ENCODE measurements at regions not wholly inside any gene's neighbourhood (a gene's known extent, or its start where the extent isn't known, plus 50 kb on each side); places are given as distances from the start of the nearest gene placed in this dataset.

GRCh38 chr12:60391051-60391450 is 795.2 kb downstream of the SLC16A7 start:
- TF ChIP-seq CTCF (IDR thresholded peaks at IDR 0.05) = no peak
- TF ChIP-seq, protein P1, sequence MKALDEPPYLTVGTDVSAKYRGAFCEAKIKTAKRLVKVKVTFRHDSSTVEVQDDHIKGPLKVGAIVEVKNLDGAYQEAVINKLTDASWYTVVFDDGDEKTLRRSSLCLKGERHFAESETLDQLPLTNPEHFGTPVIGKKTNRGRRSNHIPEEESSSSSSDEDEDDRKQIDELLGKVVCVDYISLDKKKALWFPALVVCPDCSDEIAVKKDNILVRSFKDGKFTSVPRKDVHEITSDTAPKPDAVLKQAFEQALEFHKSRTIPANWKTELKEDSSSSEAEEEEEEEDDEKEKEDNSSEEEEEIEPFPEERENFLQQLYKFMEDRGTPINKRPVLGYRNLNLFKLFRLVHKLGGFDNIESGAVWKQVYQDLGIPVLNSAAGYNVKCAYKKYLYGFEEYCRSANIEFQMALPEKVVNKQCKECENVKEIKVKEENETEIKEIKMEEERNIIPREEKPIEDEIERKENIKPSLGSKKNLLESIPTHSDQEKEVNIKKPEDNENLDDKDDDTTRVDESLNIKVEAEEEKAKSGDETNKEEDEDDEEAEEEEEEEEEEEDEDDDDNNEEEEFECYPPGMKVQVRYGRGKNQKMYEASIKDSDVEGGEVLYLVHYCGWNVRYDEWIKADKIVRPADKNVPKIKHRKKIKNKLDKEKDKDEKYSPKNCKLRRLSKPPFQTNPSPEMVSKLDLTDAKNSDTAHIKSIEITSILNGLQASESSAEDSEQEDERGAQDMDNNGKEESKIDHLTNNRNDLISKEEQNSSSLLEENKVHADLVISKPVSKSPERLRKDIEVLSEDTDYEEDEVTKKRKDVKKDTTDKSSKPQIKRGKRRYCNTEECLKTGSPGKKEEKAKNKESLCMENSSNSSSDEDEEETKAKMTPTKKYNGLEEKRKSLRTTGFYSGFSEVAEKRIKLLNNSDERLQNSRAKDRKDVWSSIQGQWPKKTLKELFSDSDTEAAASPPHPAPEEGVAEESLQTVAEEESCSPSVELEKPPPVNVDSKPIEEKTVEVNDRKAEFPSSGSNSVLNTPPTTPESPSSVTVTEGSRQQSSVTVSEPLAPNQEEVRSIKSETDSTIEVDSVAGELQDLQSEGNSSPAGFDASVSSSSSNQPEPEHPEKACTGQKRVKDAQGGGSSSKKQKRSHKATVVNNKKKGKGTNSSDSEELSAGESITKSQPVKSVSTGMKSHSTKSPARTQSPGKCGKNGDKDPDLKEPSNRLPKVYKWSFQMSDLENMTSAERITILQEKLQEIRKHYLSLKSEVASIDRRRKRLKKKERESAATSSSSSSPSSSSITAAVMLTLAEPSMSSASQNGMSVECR (CRISPR knock-in tag; IDR thresholded peaks at IDR 0.05; ENCODE audit: borderline replicate concordance) = no peak
- TF ChIP-seq E2F1 (CRISPR knock-in tag; IDR thresholded peaks at IDR 0.05) = no peak
- TF ChIP-seq CREM (CRISPR knock-in tag; IDR thresholded peaks at IDR 0.05) = no peak
- no peak for TF ChIP-seq NFE2L1 (CRISPR knock-in tag; IDR thresholded peaks at IDR 0.05)
- TF ChIP-seq, protein P2, sequence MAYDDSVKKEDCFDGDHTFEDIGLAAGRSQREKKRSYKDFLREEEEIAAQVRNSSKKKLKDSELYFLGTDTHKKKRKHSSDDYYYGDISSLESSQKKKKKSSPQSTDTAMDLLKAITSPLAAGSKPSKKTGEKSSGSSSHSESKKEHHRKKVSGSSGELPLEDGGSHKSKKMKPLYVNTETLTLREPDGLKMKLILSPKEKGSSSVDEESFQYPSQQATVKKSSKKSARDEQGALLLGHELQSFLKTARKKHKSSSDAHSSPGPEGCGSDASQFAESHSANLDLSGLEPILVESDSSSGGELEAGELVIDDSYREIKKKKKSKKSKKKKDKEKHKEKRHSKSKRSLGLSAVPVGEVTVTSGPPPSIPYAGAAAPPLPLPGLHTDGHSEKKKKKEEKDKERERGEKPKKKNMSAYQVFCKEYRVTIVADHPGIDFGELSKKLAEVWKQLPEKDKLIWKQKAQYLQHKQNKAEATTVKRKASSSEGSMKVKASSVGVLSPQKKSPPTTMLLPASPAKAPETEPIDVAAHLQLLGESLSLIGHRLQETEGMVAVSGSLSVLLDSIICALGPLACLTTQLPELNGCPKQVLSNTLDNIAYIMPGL (CRISPR knock-in tag; IDR thresholded peaks at IDR 0.05) = no peak
- TF ChIP-seq, protein P3, sequence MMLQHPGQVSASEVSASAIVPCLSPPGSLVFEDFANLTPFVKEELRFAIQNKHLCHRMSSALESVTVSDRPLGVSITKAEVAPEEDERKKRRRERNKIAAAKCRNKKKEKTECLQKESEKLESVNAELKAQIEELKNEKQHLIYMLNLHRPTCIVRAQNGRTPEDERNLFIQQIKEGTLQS (CRISPR knock-in tag; conservative IDR thresholded peaks at IDR 0.05) = no peak
- no peak for TF ChIP-seq USF2 (CRISPR knock-in tag; IDR thresholded peaks at IDR 0.05)
- no peak for TF ChIP-seq ZNF423 (CRISPR knock-in tag; IDR thresholded peaks at IDR 0.05)
- TF ChIP-seq RORB (CRISPR knock-in tag; IDR thresholded peaks at IDR 0.05) = no peak
- no peak for TF ChIP-seq FOXK1 (CRISPR knock-in tag; IDR thresholded peaks at IDR 0.05)
- TF ChIP-seq SP1 (CRISPR knock-in tag; conservative IDR thresholded peaks at IDR 0.05) = no peak
- TF ChIP-seq ZNF396 (CRISPR knock-in tag; IDR thresholded peaks at IDR 0.05; ENCODE audit: borderline replicate concordance) = no peak
